Posterior vena cava (tissue), 2 donors: ENCODE measurements at regions not wholly inside any gene's neighbourhood (a gene's known extent, or its start where the extent isn't known, plus 50 kb on each side); places are given as distances from the start of the nearest gene placed in this dataset.

Experiments
- DNase-seq: peaks from one replicate; pipeline ENCODE4 v3.0.0-alpha.2; 2020; ENCODE audit warnings: low spot score
- intact Hi-C, 2 donors: fragments of 100-400 bp; cut with DNase I; formaldehyde crosslinking; loops; one replicate each; pipeline versions ENCODE4 v1.14.1 to v1.14.2; 2022 to 2023
- donor health status: DM: yes; HTN: yes; CAD: no.
- donor health status: DM: yes; HTN: yes; CAD: no.

GRCh38 chr1:96349896-96350295 lies 371.7 kb upstream of the PTBP2 start:
- intact Hi-C loops, result no loop called here
- DNase-seq, result no peak

DNA sequence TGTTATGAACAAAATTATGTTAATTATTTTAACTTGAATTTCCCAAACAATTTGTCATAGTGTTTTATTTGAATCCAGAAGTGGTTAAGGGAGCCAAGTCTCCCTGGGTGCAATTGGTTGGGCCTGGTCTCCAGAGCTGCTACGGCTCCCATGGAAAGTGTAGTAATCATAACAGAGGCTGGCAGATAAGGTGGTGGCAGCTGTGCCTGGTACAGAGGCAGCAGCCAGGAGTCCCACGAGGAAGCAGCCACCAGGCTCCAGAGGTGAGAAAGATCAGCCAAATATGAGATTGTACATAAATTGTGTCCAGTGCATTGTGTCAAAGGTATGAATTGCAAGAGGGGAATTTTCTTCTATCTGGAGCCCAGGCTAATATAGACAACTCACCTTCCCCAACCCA lies 368.9 kb upstream of the PTBP2 start:
- intact Hi-C loops, result no loop called here
- DNase-seq, result no peak

DNA sequence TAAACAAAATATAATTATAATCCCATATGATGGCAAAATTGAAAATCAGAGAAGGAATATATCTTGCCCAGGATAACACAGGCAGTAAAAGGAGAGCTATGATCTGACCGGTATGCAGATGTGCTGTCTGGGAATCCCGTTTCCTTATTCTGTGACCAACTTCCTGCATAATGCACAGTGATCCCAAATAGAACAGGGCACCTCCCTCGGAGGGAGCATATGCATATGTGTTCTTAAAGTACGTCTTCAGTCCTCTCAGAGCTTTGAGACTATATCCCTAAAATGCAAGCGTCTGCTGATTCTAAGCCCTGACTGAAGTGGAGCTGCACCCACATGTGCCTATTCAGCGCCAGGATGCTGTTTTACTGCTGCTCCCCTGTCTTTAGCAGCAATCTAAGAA lies 366.1 kb upstream of the PTBP2 start:
- intact Hi-C loops, result no loop called here
- no peak for DNase-seq

DNA sequence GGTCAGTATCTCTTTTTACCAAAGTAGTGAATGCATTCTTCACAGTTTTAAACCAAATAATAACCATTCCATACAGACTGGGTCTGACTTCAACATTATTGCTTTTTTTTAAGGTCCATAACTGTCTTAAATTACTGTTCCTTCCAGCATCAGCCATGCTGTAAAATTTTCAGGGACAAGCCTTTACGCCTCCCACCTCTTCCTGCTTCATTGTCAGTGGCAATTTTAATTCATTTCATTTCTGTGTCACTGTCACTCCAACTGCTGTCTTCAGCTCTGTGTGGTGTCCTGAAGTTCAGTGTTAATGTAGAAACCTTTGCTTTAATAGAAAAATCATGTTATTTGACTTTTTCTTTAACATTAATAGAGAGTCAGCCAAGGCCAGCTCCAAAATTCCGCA lies 365.6 kb upstream of the PTBP2 start:
- intact Hi-C loops, result no loop called here
- DNase-seq, result no peak

DNA sequence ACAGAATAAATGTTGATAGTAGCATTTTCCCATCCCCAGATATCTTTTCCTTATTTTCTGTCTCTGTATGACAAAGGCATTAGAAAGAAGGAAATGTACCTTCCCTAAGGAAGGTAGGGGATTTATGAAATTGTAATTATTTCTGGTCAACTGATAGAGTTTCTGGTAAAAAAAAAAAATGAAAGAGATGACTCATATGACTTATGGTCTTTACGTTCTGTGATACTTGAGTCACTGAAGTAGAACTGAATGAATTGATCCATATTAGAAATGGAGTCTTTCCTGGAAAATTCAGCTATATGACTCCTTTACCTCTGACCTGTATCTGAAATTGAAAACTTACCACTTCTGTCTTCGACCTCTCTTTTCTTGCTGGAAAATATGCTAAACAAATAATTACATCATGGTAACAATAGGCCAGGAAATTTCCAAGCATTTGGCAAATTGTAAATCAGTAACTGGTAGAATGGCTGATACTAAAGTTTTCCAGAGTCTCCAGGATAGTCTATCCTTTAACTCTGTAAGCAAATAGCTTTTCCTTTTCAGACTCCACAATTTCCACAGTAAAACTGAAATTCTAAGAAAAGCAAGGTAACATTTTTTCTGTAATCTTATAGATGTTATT lies 364.3 kb upstream of the PTBP2 start:
- intact Hi-C loops, result no loop called here
- no peak for DNase-seq

DNA sequence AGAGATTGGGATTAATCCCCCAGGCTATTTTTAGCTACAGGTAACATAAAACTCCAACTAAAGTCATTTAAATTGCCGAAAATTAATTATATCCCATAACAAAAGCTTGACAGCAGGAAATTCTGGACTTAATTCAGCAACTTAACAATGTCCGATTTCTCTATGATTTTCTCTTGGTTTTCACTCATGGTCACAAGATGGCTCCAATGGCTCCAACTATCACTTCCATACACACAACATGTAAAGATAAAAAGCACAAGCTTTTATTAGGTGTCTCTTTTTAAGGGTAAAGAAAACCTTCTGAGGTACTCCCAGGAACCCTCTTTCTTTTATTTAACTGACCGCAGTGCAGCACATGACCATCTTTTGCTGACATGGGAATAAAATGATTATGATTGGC lies 363.5 kb upstream of the PTBP2 start:
- intact Hi-C loops, result no loop called here
- no peak for DNase-seq

DNA sequence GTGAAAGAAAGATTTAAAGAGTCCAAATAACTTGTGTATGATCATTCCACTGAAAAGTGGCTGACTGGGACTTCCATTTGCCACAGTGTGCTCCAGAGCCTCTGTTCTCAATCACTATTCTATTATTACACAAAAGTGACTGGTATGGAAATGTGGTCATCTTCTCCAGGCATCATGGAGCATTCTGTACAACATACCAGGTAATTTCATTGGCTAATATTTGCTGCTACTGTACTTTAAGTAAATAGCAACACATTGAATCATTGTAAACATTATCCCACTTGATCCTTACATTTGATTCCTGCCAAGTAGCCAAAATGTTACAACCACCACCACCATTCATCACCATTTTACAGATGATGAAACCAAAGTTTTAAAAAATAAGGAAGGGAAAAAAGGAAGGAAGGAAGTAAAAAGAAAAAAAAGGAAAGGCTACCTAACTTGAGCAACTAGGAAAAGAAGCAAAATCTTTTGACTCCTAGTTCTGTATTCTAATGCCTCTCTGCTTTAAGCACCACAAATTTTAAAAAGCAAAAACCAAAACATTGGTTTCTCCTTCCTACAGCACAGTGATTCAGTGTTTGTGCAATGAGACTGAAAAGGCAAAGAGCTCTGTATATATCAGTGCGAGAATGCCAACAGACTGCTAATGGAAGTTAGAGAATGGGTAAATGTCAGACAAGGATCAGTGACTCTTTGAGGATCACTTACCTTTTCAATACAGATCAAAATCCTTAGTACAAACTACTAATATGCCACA lies 361.4 kb upstream of the PTBP2 start:
- intact Hi-C loops, result no loop called here
- no peak for DNase-seq

DNA sequence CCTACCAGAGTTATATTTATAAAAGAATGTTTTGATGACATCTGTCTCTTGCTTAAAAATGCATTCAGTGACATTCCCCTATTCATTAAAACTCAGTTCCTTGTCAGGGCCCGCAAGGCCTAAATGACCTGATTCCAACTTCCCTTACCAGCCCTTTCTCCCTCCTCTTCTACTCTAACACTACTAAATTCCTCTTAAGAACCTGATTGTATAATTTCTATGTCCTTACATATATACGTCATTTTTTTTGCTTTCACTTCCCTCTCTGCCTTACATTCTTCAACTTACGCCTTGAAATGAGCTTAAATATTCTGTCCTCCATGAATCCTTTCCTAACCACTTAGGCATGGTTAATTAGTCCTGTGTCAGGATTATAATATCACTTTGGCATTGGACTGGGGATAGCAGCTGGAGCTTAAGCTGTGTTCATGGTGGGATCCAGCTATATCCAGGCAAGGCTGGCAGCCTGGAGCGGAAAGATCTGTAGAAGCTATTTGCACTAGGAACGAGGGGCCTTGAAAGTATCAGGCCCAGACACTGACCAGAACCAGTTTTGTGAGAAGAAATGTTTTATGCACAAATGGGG lies 360.2 kb upstream of the PTBP2 start:
- intact Hi-C loops, result no loop called here
- no peak for DNase-seq

DNA sequence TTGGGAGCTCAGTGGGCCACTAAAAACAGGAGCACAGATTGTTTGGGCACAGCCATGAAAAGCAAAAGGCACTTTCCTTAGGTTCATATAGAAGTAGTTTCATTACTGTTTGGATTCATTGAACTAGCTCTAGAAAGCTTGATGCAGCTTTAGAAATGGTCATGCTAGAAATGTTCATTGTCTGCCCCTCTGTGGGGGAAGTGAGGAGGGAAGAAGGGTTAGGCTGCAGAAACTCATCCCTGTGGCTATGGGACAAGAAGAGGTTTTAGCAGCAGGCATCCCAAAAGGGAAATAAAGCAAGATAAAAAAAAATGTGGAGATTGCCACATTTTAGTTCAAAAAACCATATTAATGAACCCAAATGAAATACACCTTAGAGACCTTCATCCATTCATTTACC lies 359.6 kb upstream of the PTBP2 start:
- DNase-seq, result no peak
- intact Hi-C loops, result no loop called here

GRCh38 chr1:96362623-96363022 lies 359.0 kb upstream of the PTBP2 start:
- intact Hi-C loops, result no loop called here
- DNase-seq, result no peak

GRCh38 chr1:96363826-96364225 lies 357.8 kb upstream of the PTBP2 start:
- intact Hi-C loops, result no loop called here

DNA sequence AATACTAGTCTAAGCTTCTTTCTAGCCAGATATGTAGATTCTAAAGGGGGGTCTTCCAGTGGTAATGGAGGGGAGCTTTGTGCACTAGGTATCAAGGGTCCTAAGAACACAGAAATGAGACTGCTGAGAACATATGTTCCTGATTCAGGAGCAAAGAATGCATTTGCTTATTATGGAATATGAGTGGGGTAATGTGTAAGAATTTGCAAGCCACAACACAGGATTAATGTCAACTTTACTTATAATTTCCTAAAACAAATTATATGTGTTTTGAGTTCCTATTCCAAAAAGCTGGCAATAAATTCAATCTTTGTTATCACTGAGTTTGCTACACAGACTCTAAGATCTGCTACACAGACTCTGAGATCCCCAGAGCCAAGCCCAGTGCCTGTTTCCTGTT lies 357.0 kb upstream of the PTBP2 start:
- DNase-seq, result no peak
- intact Hi-C loops, result no loop called here

More at GRCh38 chr1:96363826-96364225, 357.8 kb upstream of the PTBP2 start:
- no peak for DNase-seq

DNA sequence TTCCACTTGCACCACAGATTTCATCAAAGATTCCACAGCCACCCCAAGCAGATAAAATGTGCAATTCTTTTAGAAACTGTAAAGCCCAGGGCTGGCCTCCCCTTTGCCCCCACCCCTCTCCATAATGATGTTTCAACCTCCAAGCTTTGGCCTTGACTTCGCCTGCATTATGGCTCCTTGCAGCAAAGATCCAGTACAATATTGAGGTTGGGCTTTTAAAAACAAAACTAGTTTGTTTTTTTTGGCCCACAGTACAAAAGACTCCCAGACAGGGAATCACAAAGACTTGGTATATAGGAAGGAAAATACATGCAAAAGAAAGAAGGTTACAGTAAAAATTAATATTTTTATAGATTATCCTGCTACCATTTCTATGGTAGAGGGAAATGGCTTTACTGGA lies 356.5 kb upstream of the PTBP2 start:
- DNase-seq, result no peak
- intact Hi-C loops, result loop anchor here in 1 of 2 donors (5.0 kb wide), 1 partner anchor 537 kb away; no protein-coding TSS in a partner anchor

DNA sequence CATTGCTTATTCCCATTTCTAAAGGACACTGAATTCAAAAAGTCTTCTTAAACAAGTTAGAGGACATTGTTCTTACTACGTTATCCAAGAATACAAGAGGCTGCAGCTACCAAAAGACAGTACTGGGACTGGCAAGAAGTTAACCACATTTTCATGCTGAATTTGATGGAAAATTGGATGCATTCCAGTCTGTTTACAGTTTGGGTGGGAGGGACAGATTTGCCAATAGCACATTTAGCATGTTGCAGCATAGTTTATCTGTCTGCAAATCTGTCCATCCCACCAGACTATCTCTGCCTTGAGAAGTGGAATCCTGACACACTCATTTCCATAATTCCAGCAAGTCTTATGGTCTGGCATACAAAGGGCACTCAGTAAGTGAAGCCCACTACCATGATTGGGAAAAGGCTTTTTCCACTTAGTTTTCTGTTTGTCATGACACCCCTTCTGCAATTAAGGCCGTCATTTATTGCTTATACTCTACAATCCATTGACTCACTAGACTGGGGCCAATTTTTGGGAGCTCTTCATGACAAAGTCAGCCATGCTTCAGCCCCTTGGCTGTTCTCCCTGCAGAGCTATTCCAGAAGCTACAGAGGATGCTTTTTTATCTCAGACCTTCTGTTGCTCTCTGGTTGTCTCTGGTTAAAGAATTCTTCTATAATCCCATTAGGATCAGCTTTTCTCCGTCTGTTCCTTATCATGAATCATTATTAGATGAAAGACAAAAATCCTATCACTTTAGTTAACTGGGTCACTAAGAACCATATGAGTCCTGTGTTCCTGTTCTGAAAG lies 355.8 kb upstream of the PTBP2 start:
- no peak for DNase-seq
- intact Hi-C loops, result loop anchor here in 1 of 2 donors (5.0 kb wide), 1 partner anchor 537 kb away; no protein-coding TSS in a partner anchor

DNA sequence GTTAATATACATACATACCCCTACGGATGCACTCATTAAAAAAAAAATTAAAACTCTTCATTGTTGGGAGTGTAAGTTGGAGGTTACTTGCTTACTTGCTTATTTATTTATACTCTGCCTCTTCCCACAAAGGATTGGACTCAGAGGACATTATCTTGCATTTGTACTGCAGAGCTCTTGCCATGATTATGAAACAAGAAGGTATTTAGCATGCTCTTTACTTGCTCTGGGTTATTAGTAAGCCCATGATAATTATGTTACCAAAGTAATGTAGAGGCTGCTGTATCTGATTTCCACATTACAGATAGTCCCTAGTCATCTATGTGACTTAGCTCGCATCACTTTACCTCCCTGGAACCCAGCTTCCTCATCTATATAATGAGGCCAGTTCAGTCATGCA lies 355.1 kb upstream of the PTBP2 start:
- intact Hi-C loops, result loop anchor here in 1 of 2 donors (5.0 kb wide), 1 partner anchor 536 kb away; no protein-coding TSS in a partner anchor
- DNase-seq, result no peak

DNA sequence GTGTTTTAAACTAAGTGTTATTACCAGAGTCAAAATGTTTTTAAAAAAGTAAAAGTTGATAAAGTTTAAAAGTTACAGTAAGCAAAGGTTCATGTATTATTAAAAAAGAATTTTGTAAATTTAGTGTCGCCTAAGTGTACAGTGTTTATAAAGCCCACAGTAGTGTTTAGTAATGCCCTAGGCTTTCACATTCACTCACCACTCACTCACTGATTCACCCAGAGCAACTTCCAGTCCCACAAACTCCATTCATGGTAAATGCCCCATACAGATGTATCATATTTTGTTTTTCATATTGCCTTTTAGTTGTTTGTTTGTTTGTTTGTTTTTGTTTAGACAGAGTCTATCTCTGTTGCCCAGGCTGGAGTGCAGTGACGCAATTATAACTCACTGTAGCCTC lies 353.8 kb upstream of the PTBP2 start:
- intact Hi-C loops, result loop anchor here in 1 of 2 donors (5.0 kb wide), 1 partner anchor 535 kb away; no protein-coding TSS in a partner anchor
- DNase-seq, result no peak

DNA sequence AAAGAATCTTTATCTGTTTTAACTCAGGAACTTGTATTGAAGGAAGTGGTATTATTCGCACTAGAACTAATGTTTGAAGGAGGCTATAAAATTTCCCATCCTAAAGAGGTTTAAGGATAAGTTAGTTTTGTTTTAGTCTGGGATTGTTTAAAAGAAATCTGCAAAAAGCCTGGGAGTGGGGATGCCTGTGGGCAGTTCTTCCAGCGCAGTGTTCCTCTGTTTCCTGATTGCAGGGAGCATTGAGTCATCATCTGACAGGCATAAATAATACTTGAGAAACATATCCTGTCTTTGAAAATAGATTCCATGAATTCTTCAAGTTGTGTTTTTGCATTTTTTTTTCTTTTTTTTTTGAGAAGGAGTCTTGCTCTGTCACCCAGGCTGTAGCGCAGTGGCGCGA lies 350.8 kb upstream of the PTBP2 start:
- intact Hi-C loops, result no loop called here
- no peak for DNase-seq

DNA sequence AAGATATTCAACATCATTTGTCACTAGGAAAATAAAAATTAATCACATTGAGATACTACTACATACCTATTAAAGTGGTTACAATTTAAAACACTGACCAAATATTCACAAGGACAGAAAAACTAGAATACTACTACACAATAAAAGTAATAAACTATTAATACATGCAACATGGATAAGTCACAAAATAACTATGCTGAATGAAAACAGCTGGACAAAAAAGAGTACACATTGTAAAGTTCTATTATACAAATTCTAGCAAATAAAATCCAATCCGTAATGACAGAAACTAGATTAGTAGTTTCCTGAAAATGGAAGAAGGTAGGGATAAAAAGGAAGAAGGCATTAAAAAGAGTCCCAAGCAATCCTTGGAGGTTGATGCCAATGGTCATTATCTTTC lies 348.7 kb upstream of the PTBP2 start:
- intact Hi-C loops, result no loop called here
- no peak for DNase-seq

GRCh38 chr1:96374076-96374762 lies 347.4 kb upstream of the PTBP2 start:
- DNase-seq, result no peak
- intact Hi-C loops, result no loop called here
